HepG2 (cell line): ENCODE measurements at regions not wholly inside any gene's neighbourhood (a gene's known extent, or its start where the extent isn't known, plus 50 kb on each side); places are given as distances from the start of the nearest gene placed in this dataset.

Source experiments
- ATAC-seq: fragments of 200-7000 bp; cut with Tn5 transposase; 3 replicates; pipeline ENCODE4 v1.9.1; 2020; ENCODE audit warnings: mild to moderate bottlenecking, moderate library complexity
- BruUV-seq: library from RNA; stranded (reverse); fragments of 400-500 nt; replicated peaks from 2 replicates; lab custom pipeline; 2021; lab: Mats Ljungman, UMichigan
- CTCF ChIA-PET: fragments of 300-600 bp; formaldehyde crosslinking; extraction: SDS; loops from one replicate; lab custom pipeline; 2021; ENCODE audit warnings: low total read pairs, inconsistent platforms, low intra/inter-chr PET ratio; lab: Yijun Ruan, JAX
- POLR2A ChIA-PET: fragments of 350-600 bp; sonication (Branson Sonifier 250); formaldehyde crosslinking; loops from one replicate; lab custom pipeline; 2020; ENCODE audit warnings: antibody characterized with exemption, inconsistent platforms; lab: Yijun Ruan, JAX
- DNase-seq: peaks from one replicate; pipeline ENCODE4 v3.0.0-alpha.2; 2015; ENCODE audit warnings: low spot score
- FAIRE-seq: peaks from 3 replicates; lab custom pipeline; 2011; peaks lifted over from hg19 to GRCh38; lab: Jason Lieb, UNC
- H2AFZ ChIP-seq: one replicate; pipeline ENCODE4 v1.6.1; 2011; ENCODE audit warnings: low read length, inconsistent platforms
- H3K27ac ChIP-seq: fragments of 300-600 bp; 3 replicates; pipeline ENCODE4 v1.8.0; 2011; ENCODE audit warnings: mixed run types, mild to moderate bottlenecking, mixed read lengths, low read length, inconsistent platforms; ENCODE audit not compliant: insufficient read depth; ENCODE audit errors: extremely low read length
- H3K27me3 ChIP-seq, 2 experiments: fragments of 200-600 bp in 1 of 2; 2 replicates in 1 of 2; 3 replicates in 1 of 2; pipeline versions ENCODE4 v1.6.0 to v1.8.0; 2011; ENCODE audit warnings: low read length in 2 of 2, mild to moderate bottlenecking in 2 of 2, moderate library complexity in 2 of 2, inconsistent platforms in 1 of 2; ENCODE audit not compliant: insufficient read depth in 2 of 2, control insufficient read depth in 1 of 2
- H3K36me3 ChIP-seq, 2 experiments: fragments of 200-600 bp in 1 of 2; replicated peaks in 1 of 2; 2 replicates in 1 of 2; 3 replicates in 1 of 2; pipeline versions ENCODE4 v1.5.1 to v1.8.0; 2011; ENCODE audit warnings: low read length in 2 of 2, inconsistent platforms in 1 of 2; ENCODE audit not compliant: insufficient read depth in 2 of 2, control insufficient read depth in 1 of 2
- H3K4me1 ChIP-seq: 2 replicates; pipeline ENCODE4 v1.5.1; 2012; ENCODE audit warnings: low read length, inconsistent platforms; ENCODE audit not compliant: insufficient read depth
- H3K4me2 ChIP-seq: 2 replicates; pipeline ENCODE4 v1.6.0; 2011; ENCODE audit warnings: low read depth, low read length, inconsistent platforms
- H3K4me3 ChIP-seq, 3 experiments: fragments of 200-600 bp in 1 of 3; sonication (generic), shearing (Covaris generic) in 1 of 3; replicated peaks in 1 of 3; 2 replicates each; pipeline ENCODE4 v1.5.1; 2011 to 2016; ENCODE audit warnings: low read length in 3 of 3, inconsistent platforms in 2 of 3, low read depth in 2 of 3, mild to moderate bottlenecking in 2 of 3, control low read depth in 1 of 3, mixed read lengths in 1 of 3; ENCODE audit not compliant: insufficient read depth in 1 of 3
- H3K79me2 ChIP-seq: one replicate; pipeline ENCODE4 v1.6.1; 2011; ENCODE audit warnings: low read length, inconsistent platforms; ENCODE audit not compliant: insufficient read depth
- H3K9ac ChIP-seq: 2 replicates; pipeline ENCODE4 v1.6.0; 2011; ENCODE audit warnings: mild to moderate bottlenecking, low read depth, low read length, inconsistent platforms; ENCODE audit not compliant: insufficient read depth
- H3K9me3 ChIP-seq: 2 replicates; pipeline ENCODE4 v1.5.1; 2012; ENCODE audit warnings: mild to moderate bottlenecking, low read length
- H4K20me1 ChIP-seq: 2 replicates; pipeline ENCODE4 v1.6.0; 2011; ENCODE audit warnings: inconsistent platforms, mild to moderate bottlenecking, low read length, moderate library complexity; ENCODE audit not compliant: insufficient read depth
- HMG20A ChIP-seq: IDR thresholded peaks from 2 replicates; pipeline ENCODE4 v1.6.1; 2016; ENCODE audit warnings: borderline replicate concordance
- TBX3 ChIP-seq: fragments of 450-650 bp; IDR thresholded peaks from 2 replicates; pipeline ENCODE4 v1.6.1; 2017; ENCODE audit warnings: antibody characterized with exemption, mild to moderate bottlenecking, inconsistent platforms, borderline replicate concordance
- ZNF543 ChIP-seq: sonication (generic); formaldehyde crosslinking; IDR thresholded peaks from 2 replicates; pipeline ENCODE4 v1.4.0; 2020; ENCODE audit warnings: mild to moderate bottlenecking, missing genetic modification reagents
- ZNF572 ChIP-seq: sonication (generic); formaldehyde crosslinking; IDR thresholded peaks from 2 replicates; pipeline ENCODE4 v1.5.1; 2020; ENCODE audit warnings: mild to moderate bottlenecking, missing genetic modification reagents
- ZNF589 ChIP-seq: sonication (generic); formaldehyde crosslinking; conservative IDR thresholded peaks from 2 replicates; pipeline ENCODE4 v1.8.0; 2022; ENCODE audit warnings: mild to moderate bottlenecking, moderate library complexity, missing genetic modification reagents
- ZSCAN31 ChIP-seq: sonication (generic); formaldehyde crosslinking; IDR thresholded peaks from 2 replicates; pipeline ENCODE4 v1.5.0; 2020; ENCODE audit warnings: low read depth, mild to moderate bottlenecking, missing genetic modification reagents
- in situ Hi-C: cut with HindIII; loops from 2 replicates; pipeline ENCODE4 v1.10.0; 2017; ENCODE audit warnings: low pct_unique_long_range_greater_than_20kb; ENCODE audit not compliant: extremely low pct_ligation_motif_present
- intact Hi-C: fragments of 100-400 bp; cut with micrococcal nuclease; formaldehyde crosslinking; loops from one replicate; pipeline ENCODE4 v1.10.0; 2022; ENCODE audit not compliant: unreplicated experiment
- TF ChIP-seq, protein P1 (sequence below): sonication (generic); formaldehyde crosslinking; IDR thresholded peaks from 2 replicates; pipeline ENCODE4 v1.4.0; 2020; ENCODE audit warnings: missing genetic modification reagents
- TF ChIP-seq, protein P2 (sequence below): sonication (generic); formaldehyde crosslinking; IDR thresholded peaks from 2 replicates; pipeline ENCODE4 v1.5.0; 2020; ENCODE audit warnings: missing genetic modification reagents
- TF ChIP-seq, protein P3 (sequence below): sonication (generic); formaldehyde crosslinking; IDR thresholded peaks from 2 replicates; pipeline ENCODE4 v1.4.0; 2020; ENCODE audit warnings: missing genetic modification reagents
- TF ChIP-seq, protein P4 (sequence below): sonication (generic); formaldehyde crosslinking; IDR thresholded peaks from 2 replicates; pipeline ENCODE4 v1.4.0; 2020; ENCODE audit warnings: mild to moderate bottlenecking, missing genetic modification reagents

DNA sequence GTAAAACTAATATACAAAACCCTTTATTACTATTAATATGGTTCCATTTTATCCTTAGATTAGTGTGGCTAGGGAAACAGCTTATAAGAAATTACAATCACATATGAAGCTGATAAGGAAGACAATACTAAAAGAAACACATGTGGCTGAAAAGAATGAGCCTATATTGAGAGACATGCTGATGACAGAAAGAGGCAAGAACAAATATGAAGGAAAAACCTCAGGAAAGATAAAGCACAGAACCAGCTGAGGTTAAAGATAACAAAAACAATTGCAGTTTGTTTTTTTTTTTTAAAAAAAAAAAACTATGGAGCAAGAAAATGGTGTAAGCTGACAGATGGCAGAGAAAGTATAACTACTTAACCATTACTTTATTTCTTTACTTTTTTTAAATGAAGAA is 69.2 kb upstream of the OSBPL8 start:
- H2AFZ ChIP-seq: no peak overlapping the region
- FAIRE-seq: no peak
- H3K27ac ChIP-seq: no peak overlapping the region
- in situ Hi-C loops: no loop called here
- H3K9ac ChIP-seq: no peak overlapping the region
- 0 out of 2 replicates have a peak, but pooled peaks cover 4% of the 10 kb centered on the region for H3K4me1 ChIP-seq
- ATAC-seq: no peak
- no peaks in the 10 kb centered on the region for H3K9me3 ChIP-seq
- no TSS peak for BruUV-seq
- no peaks in the 10 kb centered on the region for H4K20me1 ChIP-seq
- H3K4me2 ChIP-seq: no peak overlapping the region
- no peak for DNase-seq
- TF ChIP-seq, protein P1, sequence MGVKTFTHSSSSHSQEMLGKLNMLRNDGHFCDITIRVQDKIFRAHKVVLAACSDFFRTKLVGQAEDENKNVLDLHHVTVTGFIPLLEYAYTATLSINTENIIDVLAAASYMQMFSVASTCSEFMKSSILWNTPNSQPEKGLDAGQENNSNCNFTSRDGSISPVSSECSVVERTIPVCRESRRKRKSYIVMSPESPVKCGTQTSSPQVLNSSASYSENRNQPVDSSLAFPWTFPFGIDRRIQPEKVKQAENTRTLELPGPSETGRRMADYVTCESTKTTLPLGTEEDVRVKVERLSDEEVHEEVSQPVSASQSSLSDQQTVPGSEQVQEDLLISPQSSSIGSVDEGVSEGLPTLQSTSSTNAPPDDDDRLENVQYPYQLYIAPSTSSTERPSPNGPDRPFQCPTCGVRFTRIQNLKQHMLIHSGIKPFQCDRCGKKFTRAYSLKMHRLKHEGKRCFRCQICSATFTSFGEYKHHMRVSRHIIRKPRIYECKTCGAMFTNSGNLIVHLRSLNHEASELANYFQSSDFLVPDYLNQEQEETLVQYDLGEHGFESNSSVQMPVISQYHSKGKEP (CRISPR knock-in tag): no peak
- TF ChIP-seq ZSCAN31 (CRISPR knock-in tag) (no peak), HMG20A (CRISPR knock-in tag) (no peak), ZNF589 (CRISPR knock-in tag) (no peak), ZNF543 (CRISPR knock-in tag) (no peak), TBX3 (no peak), ZNF572 (CRISPR knock-in tag) (no peak)
- TF ChIP-seq, protein P2, sequence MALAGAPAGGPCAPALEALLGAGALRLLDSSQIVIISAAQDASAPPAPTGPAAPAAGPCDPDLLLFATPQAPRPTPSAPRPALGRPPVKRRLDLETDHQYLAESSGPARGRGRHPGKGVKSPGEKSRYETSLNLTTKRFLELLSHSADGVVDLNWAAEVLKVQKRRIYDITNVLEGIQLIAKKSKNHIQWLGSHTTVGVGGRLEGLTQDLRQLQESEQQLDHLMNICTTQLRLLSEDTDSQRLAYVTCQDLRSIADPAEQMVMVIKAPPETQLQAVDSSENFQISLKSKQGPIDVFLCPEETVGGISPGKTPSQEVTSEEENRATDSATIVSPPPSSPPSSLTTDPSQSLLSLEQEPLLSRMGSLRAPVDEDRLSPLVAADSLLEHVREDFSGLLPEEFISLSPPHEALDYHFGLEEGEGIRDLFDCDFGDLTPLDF (CRISPR knock-in tag): no peak
- TF ChIP-seq, protein P3, sequence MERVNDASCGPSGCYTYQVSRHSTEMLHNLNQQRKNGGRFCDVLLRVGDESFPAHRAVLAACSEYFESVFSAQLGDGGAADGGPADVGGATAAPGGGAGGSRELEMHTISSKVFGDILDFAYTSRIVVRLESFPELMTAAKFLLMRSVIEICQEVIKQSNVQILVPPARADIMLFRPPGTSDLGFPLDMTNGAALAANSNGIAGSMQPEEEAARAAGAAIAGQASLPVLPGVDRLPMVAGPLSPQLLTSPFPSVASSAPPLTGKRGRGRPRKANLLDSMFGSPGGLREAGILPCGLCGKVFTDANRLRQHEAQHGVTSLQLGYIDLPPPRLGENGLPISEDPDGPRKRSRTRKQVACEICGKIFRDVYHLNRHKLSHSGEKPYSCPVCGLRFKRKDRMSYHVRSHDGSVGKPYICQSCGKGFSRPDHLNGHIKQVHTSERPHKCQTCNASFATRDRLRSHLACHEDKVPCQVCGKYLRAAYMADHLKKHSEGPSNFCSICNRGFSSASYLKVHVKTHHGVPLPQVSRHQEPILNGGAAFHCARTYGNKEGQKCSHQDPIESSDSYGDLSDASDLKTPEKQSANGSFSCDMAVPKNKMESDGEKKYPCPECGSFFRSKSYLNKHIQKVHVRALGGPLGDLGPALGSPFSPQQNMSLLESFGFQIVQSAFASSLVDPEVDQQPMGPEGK (CRISPR knock-in tag): no peak
- TF ChIP-seq, protein P4, sequence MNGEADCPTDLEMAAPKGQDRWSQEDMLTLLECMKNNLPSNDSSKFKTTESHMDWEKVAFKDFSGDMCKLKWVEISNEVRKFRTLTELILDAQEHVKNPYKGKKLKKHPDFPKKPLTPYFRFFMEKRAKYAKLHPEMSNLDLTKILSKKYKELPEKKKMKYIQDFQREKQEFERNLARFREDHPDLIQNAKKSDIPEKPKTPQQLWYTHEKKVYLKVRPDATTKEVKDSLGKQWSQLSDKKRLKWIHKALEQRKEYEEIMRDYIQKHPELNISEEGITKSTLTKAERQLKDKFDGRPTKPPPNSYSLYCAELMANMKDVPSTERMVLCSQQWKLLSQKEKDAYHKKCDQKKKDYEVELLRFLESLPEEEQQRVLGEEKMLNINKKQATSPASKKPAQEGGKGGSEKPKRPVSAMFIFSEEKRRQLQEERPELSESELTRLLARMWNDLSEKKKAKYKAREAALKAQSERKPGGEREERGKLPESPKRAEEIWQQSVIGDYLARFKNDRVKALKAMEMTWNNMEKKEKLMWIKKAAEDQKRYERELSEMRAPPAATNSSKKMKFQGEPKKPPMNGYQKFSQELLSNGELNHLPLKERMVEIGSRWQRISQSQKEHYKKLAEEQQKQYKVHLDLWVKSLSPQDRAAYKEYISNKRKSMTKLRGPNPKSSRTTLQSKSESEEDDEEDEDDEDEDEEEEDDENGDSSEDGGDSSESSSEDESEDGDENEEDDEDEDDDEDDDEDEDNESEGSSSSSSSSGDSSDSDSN (CRISPR knock-in tag): no peak
- CTCF ChIA-PET: no interaction called here
- POLR2A ChIA-PET: no interaction called here
- no peak overlapping the region for H3K4me3 ChIP-seq
- H3K79me2 ChIP-seq: no peaks in the 10 kb centered on the region
- intact Hi-C loops: no loop called here
- no peaks in the 10 kb centered on the region for H3K27me3 ChIP-seq
- no peaks in the 10 kb centered on the region for H3K36me3 ChIP-seq
